HEK293 (cell line): ENCODE measurements at regions not wholly inside any gene's neighbourhood (a gene's known extent, or its start where the extent isn't known, plus 50 kb on each side); places are given as distances from the start of the nearest gene placed in this dataset.
"Not testable (repeated sequence)": the region's sequence is repeated elsewhere in the genome, so short reads cannot be mapped to it uniquely, and the experiment has no call there.

Experiments
- CTCF ChIA-PET: fragments of 350-600 bp; formaldehyde crosslinking; extraction: SDS; loops from one replicate; lab custom pipeline; 2021; ENCODE audit warnings: antibody characterized with exemption; lab: Yijun Ruan, JAX
- POLR2A ChIA-PET: fragments of 300-600 bp; formaldehyde crosslinking; extraction: SDS; loops from one replicate; lab custom pipeline; 2020; ENCODE audit warnings: antibody characterized with exemption, inconsistent platforms; lab: Yijun Ruan, JAX
- H3K27ac ChIP-seq: fragments of 200-500 bp; sonication (Bioruptor generic); 2 replicates; pipeline ENCODE4 v1.5.1; 2014; ENCODE audit warnings: low read depth, low read length, control low read depth, inconsistent platforms; ENCODE audit errors: extremely low read depth
- H3K36me3 ChIP-seq, 2 experiments: fragments of 200-500 bp in 1 of 2; sonication (Bioruptor generic) in 1 of 2; 1 replicate in 1 of 2; 2 replicates in 1 of 2; pipeline ENCODE4 v1.5.1; 2014 to 2017; ENCODE audit warnings: inconsistent platforms in 2 of 2, low read length in 2 of 2; ENCODE audit not compliant: control insufficient read depth in 2 of 2, insufficient read depth in 1 of 2
- H3K4me1 ChIP-seq: fragments of 200-500 bp; sonication (Bioruptor generic); 2 replicates; pipeline ENCODE4 v1.5.1; 2014; ENCODE audit warnings: mild to moderate bottlenecking, low read length, inconsistent platforms; ENCODE audit not compliant: control insufficient read depth, insufficient read depth
- H3K4me3 ChIP-seq: 2 replicates; pipeline ENCODE4 v1.5.1; 2011; ENCODE audit warnings: low read depth, mild to moderate bottlenecking, control low read depth, low read length, moderate library complexity
- H3K9me3 ChIP-seq: fragments of 200-500 bp; sonication (Bioruptor generic); 2 replicates; pipeline ENCODE4 v1.5.1; 2014; ENCODE audit warnings: low read depth, low read length, inconsistent platforms; ENCODE audit not compliant: control insufficient read depth, insufficient read depth
- CTCF ChIP-seq: fragments of 450-650 bp; formaldehyde crosslinking; IDR thresholded peaks from 2 replicates; pipeline ENCODE4 v1.5.1; 2016; ENCODE audit warnings: missing biosample characterization, missing genetic modification characterization
- KLF8 ChIP-seq: fragments of 450-650 bp; formaldehyde crosslinking; IDR thresholded peaks from 2 replicates; pipeline ENCODE4 v1.5.1; 2016; ENCODE audit warnings: missing biosample characterization, missing genetic modification characterization
- ZBTB1 ChIP-seq: fragments of 450-650 bp; formaldehyde crosslinking; IDR thresholded peaks from 2 replicates; pipeline ENCODE4 v1.5.1; 2016; ENCODE audit warnings: missing biosample characterization, missing genetic modification characterization
- ZBTB8A ChIP-seq: fragments of 450-650 bp; formaldehyde crosslinking; IDR thresholded peaks from 2 replicates; pipeline ENCODE4 v1.5.1; 2016; ENCODE audit warnings: missing biosample characterization, missing genetic modification characterization
- ZFP3 ChIP-seq: fragments of 450-650 bp; formaldehyde crosslinking; IDR thresholded peaks from 2 replicates; pipeline ENCODE4 v1.5.1; 2016; ENCODE audit warnings: low read depth, missing biosample characterization, missing genetic modification characterization
- ZFP41 ChIP-seq: fragments of 450-650 bp; formaldehyde crosslinking; IDR thresholded peaks from 2 replicates; pipeline ENCODE4 v1.5.1; 2016; ENCODE audit warnings: missing biosample characterization, missing genetic modification characterization, borderline replicate concordance
- ZNF140 ChIP-seq: fragments of 450-650 bp; formaldehyde crosslinking; IDR thresholded peaks from 2 replicates; pipeline ENCODE4 v1.5.1; 2016; ENCODE audit warnings: missing biosample characterization, missing genetic modification characterization
- ZNF202 ChIP-seq: fragments of 450-650 bp; formaldehyde crosslinking; IDR thresholded peaks from 2 replicates; pipeline ENCODE4 v1.5.1; 2016; ENCODE audit warnings: missing biosample characterization, missing genetic modification characterization, borderline replicate concordance
- ZNF292 ChIP-seq: fragments of 450-650 bp; formaldehyde crosslinking; IDR thresholded peaks from 2 replicates; pipeline ENCODE4 v1.5.1; 2016; ENCODE audit warnings: low read depth, missing biosample characterization, missing genetic modification characterization, borderline replicate concordance
- ZNF394 ChIP-seq: fragments of 450-650 bp; formaldehyde crosslinking; IDR thresholded peaks from 2 replicates; pipeline ENCODE4 v1.5.1; 2016; ENCODE audit warnings: missing biosample characterization, missing genetic modification characterization, mild to moderate bottlenecking, moderate library complexity, borderline replicate concordance
- ZNF404 ChIP-seq: fragments of 450-650 bp; formaldehyde crosslinking; IDR thresholded peaks from 2 replicates; pipeline ENCODE4 v1.5.1; 2017; ENCODE audit warnings: missing biosample characterization, missing genetic modification characterization
- ZNF433 ChIP-seq: fragments of 450-650 bp; formaldehyde crosslinking; IDR thresholded peaks from 2 replicates; pipeline ENCODE4 v1.5.1; 2016; ENCODE audit warnings: missing biosample characterization, missing genetic modification characterization, low read depth
- ZNF501 ChIP-seq: fragments of 450-650 bp; formaldehyde crosslinking; IDR thresholded peaks from 2 replicates; pipeline ENCODE4 v1.5.1; 2016; ENCODE audit warnings: missing biosample characterization, missing genetic modification characterization
- ZNF510 ChIP-seq: fragments of 450-650 bp; formaldehyde crosslinking; IDR thresholded peaks from 2 replicates; pipeline ENCODE4 v1.5.1; 2018; ENCODE audit warnings: mild to moderate bottlenecking, missing genetic modification characterization, missing biosample characterization; ENCODE audit not compliant: insufficient replicate concordance
- ZNF518A ChIP-seq: fragments of 450-650 bp; formaldehyde crosslinking; conservative IDR thresholded peaks from 2 replicates; pipeline ENCODE4 v1.5.1; 2016; ENCODE audit warnings: low read depth, missing biosample characterization, missing genetic modification characterization
- ZNF521 ChIP-seq: fragments of 450-650 bp; formaldehyde crosslinking; IDR thresholded peaks from 2 replicates; pipeline ENCODE4 v1.5.1; 2017; ENCODE audit warnings: missing biosample characterization, mild to moderate bottlenecking, missing genetic modification characterization
- ZNF529 ChIP-seq: fragments of 450-650 bp; formaldehyde crosslinking; IDR thresholded peaks from 2 replicates; pipeline ENCODE4 v1.5.1; 2017; ENCODE audit warnings: missing genetic modification characterization, missing biosample characterization; ENCODE audit not compliant: insufficient replicate concordance
- ZNF555 ChIP-seq: fragments of 450-650 bp; formaldehyde crosslinking; conservative IDR thresholded peaks from 2 replicates; pipeline ENCODE4 v1.5.1; 2017; ENCODE audit warnings: missing biosample characterization, mild to moderate bottlenecking, missing genetic modification characterization, inconsistent platforms
- ZNF558 ChIP-seq: fragments of 450-650 bp; formaldehyde crosslinking; IDR thresholded peaks from 2 replicates; pipeline ENCODE4 v1.5.1; 2016; ENCODE audit warnings: missing biosample characterization, missing genetic modification characterization
- ZNF623 ChIP-seq: fragments of 450-650 bp; formaldehyde crosslinking; IDR thresholded peaks from 2 replicates; pipeline ENCODE4 v1.5.1; 2016; ENCODE audit warnings: missing biosample characterization, missing genetic modification characterization
- ZNF629 ChIP-seq: fragments of 450-650 bp; formaldehyde crosslinking; IDR thresholded peaks from 2 replicates; pipeline ENCODE4 v1.5.1; 2017; ENCODE audit warnings: missing biosample characterization, missing genetic modification characterization
- ZNF664 ChIP-seq: fragments of 450-650 bp; formaldehyde crosslinking; IDR thresholded peaks from 2 replicates; pipeline ENCODE4 v1.5.1; 2016; ENCODE audit warnings: missing biosample characterization, missing genetic modification characterization
- ZNF830 ChIP-seq: fragments of 450-650 bp; IDR thresholded peaks from 2 replicates; pipeline ENCODE4 v1.5.0; 2018; ENCODE audit warnings: missing biosample characterization, missing genetic modification characterization, low read depth, mild to moderate bottlenecking, moderate library complexity
- TF ChIP-seq, protein P1 (sequence below): fragments of 450-650 bp; formaldehyde crosslinking; IDR thresholded peaks from 2 replicates; pipeline ENCODE4 v1.5.1; 2016; ENCODE audit warnings: missing biosample characterization, missing genetic modification characterization, borderline replicate concordance

- ChIA-PET CTCF (interaction anchor here (0.6 kb wide), 1 partner anchor 47 kb away, joined by 6 read pairs; no protein-coding TSS in a partner anchor), POLR2A (no interaction called here)
- TF ChIP-seq ZNF830 (tag by site-specific recombination) = no peak
- TF ChIP-seq CTCF (tag by site-specific recombination) = no peak
- TF ChIP-seq KLF8 (tag by site-specific recombination) = no peak
- no peak for TF ChIP-seq ZBTB1 (tag by site-specific recombination)
- TF ChIP-seq ZNF521 (tag by site-specific recombination) = no peak
- no peak for TF ChIP-seq ZFP41
- TF ChIP-seq ZNF555 (tag by site-specific recombination) = no peak
- Histone ChIP-seq H3K9me3 (no peaks in the 10 kb centered on the region), H3K36me3 (no peaks in the 10 kb centered on the region), H3K4me1 (no peaks in the 10 kb centered on the region), H3K27ac (no peak overlapping the region), H3K4me3 (no peak overlapping the region)
Measured at GRCh38 chr7:131995324-131995723, 438.9 kb upstream of the PODXL start.

- H3K4me1 ChIP-seq, H3K4me3 ChIP-seq, H3K9me3 ChIP-seq, H3K36me3 ChIP-seq, H3K27ac ChIP-seq, CTCF ChIA-PET, POLR2A ChIA-PET: not testable (repeated sequence)
Measured at GRCh38 chr7:131981069-131981468, 424.6 kb upstream of the PODXL start.

- H3K4me1 ChIP-seq, H3K9me3 ChIP-seq, H3K4me3 ChIP-seq, H3K36me3 ChIP-seq, H3K27ac ChIP-seq, POLR2A ChIA-PET: not testable (repeated sequence)
- CTCF ChIA-PET = interaction anchor here (0.6 kb wide), 1 partner anchor 38 kb away, joined by 3 read pairs; no protein-coding TSS in a partner anchor
- TF ChIP-seq, protein P1, sequence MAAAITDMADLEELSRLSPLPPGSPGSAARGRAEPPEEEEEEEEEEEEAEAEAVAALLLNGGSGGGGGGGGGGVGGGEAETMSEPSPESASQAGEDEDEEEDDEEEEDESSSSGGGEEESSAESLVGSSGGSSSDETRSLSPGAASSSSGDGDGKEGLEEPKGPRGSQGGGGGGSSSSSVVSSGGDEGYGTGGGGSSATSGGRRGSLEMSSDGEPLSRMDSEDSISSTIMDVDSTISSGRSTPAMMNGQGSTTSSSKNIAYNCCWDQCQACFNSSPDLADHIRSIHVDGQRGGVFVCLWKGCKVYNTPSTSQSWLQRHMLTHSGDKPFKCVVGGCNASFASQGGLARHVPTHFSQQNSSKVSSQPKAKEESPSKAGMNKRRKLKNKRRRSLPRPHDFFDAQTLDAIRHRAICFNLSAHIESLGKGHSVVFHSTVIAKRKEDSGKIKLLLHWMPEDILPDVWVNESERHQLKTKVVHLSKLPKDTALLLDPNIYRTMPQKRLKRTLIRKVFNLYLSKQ (tag by site-specific recombination) = peak; percentile 75; the same call in 1 of the 2 replicates
- TF ChIP-seq ZNF664 (tag by site-specific recombination) (peak; percentile 63; the same call in 1 of the 2 replicates), ZNF529 (peak; percentile 66), ZNF501 (tag by site-specific recombination) (peak; percentile 30; the same call in 1 of the 2 replicates), ZNF292 (0 out of 2 replicates have a peak, but pooled peaks have one; percentile 25), ZNF510 (tag by site-specific recombination) (peak; percentile 62), ZNF394 (tag by site-specific recombination) (peak; percentile 88), ZNF629 (tag by site-specific recombination) (peak; percentile 28; the same call in 1 of the 2 replicates), ZNF558 (peak; percentile 65; the same call in 1 of the 2 replicates), ZNF623 (peak; percentile 73), ZFP3 (tag by site-specific recombination) (0 out of 2 replicates have a peak, but pooled peaks have one; percentile 14), ZNF404 (peak; percentile 54; the same call in 1 of the 2 replicates), ZBTB8A (tag by site-specific recombination) (peak; percentile 63), ZNF202 (tag by site-specific recombination) (peak; percentile 35; the same call in 1 of the 2 replicates), ZNF140 (tag by site-specific recombination) (peak; percentile 59; the same call in 1 of the 2 replicates), ZNF433 (tag by site-specific recombination) (peak; percentile 49; the same call in 1 of the 2 replicates), ZNF518A (peak; percentile 82)
Measured at GRCh38 chr7:131978118-131978517, 421.7 kb upstream of the PODXL start.
